ENCODE measurements at regions not wholly inside any gene's neighbourhood (a gene's known extent, or its start where the extent isn't known, plus 50 kb on each side); places are given as distances from the start of the nearest gene placed in this dataset.

DNA sequence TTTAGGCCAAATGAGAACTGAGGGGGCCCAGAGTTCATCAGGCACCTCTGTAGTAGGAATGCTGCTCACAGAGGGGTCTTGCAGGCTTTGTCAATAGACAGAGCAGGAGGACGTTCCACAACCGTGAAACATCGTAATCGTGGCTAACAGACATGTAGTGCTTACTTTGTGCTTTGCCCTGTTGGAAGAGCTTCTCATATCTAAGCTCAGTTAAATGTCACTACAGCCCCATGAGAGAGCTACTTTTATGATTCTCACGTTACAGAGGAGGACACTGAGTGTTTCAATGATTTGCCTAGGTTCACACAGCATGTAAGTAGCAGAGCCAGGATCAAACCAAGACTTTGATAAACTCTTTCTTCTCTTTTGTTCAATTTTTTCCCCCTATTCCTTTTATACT, 136.6 kb downstream of the MYCN start:
- H3K27me3 ChIP-seq (ENCODE audit: insufficient read depth): no peaks in the 10 kb centered on the region
- no peaks in the 10 kb centered on the region for H3F3A ChIP-seq (replicated peaks; ENCODE audit: insufficient read depth)
- H3K4me3 ChIP-seq (ENCODE audit: low read depth in 2 of 2, low read length in 1 of 2): no peak overlapping the region
- no peak overlapping the region for H3K4me2 ChIP-seq
- CTCF ChIA-PET: interaction anchor here (1.3 to 1.4 kb wide), 2 partner anchors 44 to 432 kb away, joined by 3 read pairs; no protein-coding TSS in a partner anchor
- H3K4me1 ChIP-seq (ENCODE audit: control insufficient read depth in 1 of 2, insufficient read depth in 2 of 2, low read depth in 1 of 2, low read length in 1 of 2): peaks cover 0 to 9% of the 10 kb centered on the region in 2 experiments; a peak in 1 of 4 replicates
- no peaks in the 10 kb centered on the region for H3K36me3 ChIP-seq (replicated peaks in 1 of 2; ENCODE audit: control insufficient read depth in 1 of 2, insufficient read depth in 2 of 2, low read length in 1 of 2)
- no peak overlapping the region for H2AFZ ChIP-seq (ENCODE audit: low read depth)
- no peaks in the 10 kb centered on the region for H4K20me1 ChIP-seq (ENCODE audit: insufficient read depth)
- no peaks in the 10 kb centered on the region for H3K9me3 ChIP-seq
- 43% methylated on average over 5 of the region's 5 CpGs for WGBS (ENCODE audit: low lambda C conversion rate)
- DNase-seq: no peak
- H3K9me2 ChIP-seq: no peaks in the 10 kb centered on the region
- H3K27ac ChIP-seq (ENCODE audit: low read depth in 2 of 2, low read length in 1 of 2): no peak overlapping the region
- no peak overlapping the region for H3K9ac ChIP-seq
- POLR2A ChIA-PET: interaction anchor here (1.2 kb wide), 1 partner anchor 234 kb away, joined by 3 read pairs; no protein-coding TSS in a partner anchor
- H3K79me2 ChIP-seq (ENCODE audit: insufficient read depth): no peaks in the 10 kb centered on the region
- TF ChIP-seq NRF1 (IDR thresholded peaks at IDR 0.05; ENCODE audit: low read depth, low read length) (no peak), TAF1 (IDR thresholded peaks at IDR 0.05; ENCODE audit: borderline replicate concordance, low read depth, low read length) (no peak), FOXJ3 (CRISPR knock-in tag; IDR thresholded peaks at IDR 0.05) (no peak), POLR2AphosphoS5 (IDR thresholded peaks at IDR 0.05; ENCODE audit: low read depth, low read length) (no peak), JUND (IDR thresholded peaks at IDR 0.05) (no peak), GABPA (IDR thresholded peaks at IDR 0.05; ENCODE audit: low read depth) (no peak), MEF2A (IDR thresholded peaks at IDR 0.05; ENCODE audit: borderline replicate concordance, low read depth) (no peak), EZH2phosphoT487 (IDR thresholded peaks at IDR 0.05; ENCODE audit: borderline replicate concordance, low read depth) (no peak), FOSL2 (IDR thresholded peaks at IDR 0.05; ENCODE audit: borderline replicate concordance, low read depth) (no peak), PBX3 (IDR thresholded peaks at IDR 0.05) (no peak)
- TF ChIP-seq, protein P1, sequence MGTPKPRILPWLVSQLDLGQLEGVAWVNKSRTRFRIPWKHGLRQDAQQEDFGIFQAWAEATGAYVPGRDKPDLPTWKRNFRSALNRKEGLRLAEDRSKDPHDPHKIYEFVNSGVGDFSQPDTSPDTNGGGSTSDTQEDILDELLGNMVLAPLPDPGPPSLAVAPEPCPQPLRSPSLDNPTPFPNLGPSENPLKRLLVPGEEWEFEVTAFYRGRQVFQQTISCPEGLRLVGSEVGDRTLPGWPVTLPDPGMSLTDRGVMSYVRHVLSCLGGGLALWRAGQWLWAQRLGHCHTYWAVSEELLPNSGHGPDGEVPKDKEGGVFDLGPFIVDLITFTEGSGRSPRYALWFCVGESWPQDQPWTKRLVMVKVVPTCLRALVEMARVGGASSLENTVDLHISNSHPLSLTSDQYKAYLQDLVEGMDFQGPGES (IDR thresholded peaks at IDR 0.05; ENCODE audit: low read depth, low read length): no peak

DNA sequence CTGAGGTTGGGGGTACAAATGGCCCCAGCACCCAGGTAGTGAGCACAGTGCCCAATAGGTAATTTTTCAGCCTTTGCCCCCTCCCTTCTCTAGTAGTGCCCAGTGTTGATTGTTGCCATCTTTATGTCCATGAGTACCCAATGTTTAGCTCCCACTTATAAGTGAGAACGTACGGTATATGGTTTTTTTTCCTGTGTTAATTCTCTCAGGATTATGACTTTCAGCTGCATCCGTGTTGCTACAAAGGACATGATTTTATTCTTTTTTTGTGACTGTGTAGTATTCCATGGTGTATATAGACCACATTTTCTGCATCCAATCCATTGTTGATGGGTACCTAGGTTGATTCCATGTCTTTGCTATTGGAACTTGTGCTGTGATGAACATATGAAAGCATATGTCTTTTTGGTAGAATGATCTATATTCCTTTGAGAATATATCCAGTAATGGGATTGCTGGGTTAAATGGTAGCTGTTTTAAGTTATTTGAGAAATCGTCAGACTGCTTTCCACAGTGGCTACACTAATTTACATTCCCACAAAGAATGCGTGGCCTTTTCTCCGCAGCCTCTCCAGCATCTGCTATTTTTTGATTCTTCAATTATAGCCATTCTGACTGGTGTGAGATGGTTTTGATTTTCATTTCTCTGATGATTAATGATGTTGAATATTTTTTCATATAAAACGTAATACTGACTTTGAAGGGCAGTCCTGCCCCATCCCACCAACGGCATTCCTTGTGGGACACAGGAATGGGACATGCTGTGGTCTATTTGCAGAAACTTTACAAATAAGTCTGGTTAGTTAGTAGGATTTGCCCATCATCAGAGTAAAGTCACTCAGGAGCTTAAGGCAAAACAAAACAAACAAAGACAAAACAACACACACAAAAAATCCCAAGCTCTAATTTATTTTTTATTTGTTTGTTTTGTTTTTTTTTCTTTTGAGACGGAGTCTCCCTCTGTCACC, 135.0 kb downstream of the MYCN start:
- Histone ChIP-seq H4K20me1 (ENCODE audit: insufficient read depth) (no peaks in the 10 kb centered on the region), H3K4me3 (ENCODE audit: low read depth in 2 of 2, low read length in 1 of 2) (no peak overlapping the region), H2AFZ (ENCODE audit: low read depth) (no peak overlapping the region), H3K4me1 (ENCODE audit: control insufficient read depth in 1 of 2, insufficient read depth in 2 of 2, low read depth in 1 of 2, low read length in 1 of 2) (peaks cover 0 to 14% of the 10 kb centered on the region in 2 experiments; a peak in 1 of 4 replicates), H3F3A (replicated peaks; ENCODE audit: insufficient read depth) (no peaks in the 10 kb centered on the region), H3K27me3 (ENCODE audit: insufficient read depth) (no peaks in the 10 kb centered on the region), H3K9me2 (no peaks in the 10 kb centered on the region), H3K9me3 (no peaks in the 10 kb centered on the region), H3K79me2 (ENCODE audit: insufficient read depth) (no peaks in the 10 kb centered on the region), H3K27ac (ENCODE audit: low read depth in 2 of 2, low read length in 1 of 2) (no peak overlapping the region), H3K4me2 (no peak overlapping the region), H3K9ac (no peak overlapping the region), H3K36me3 (replicated peaks in 1 of 2; ENCODE audit: control insufficient read depth in 1 of 2, insufficient read depth in 2 of 2, low read length in 1 of 2) (no peaks in the 10 kb centered on the region)
- 43% methylated on average over 9 of the region's 9 CpGs for WGBS (ENCODE audit: low lambda C conversion rate)
- TF ChIP-seq GABPA (IDR thresholded peaks at IDR 0.05; ENCODE audit: low read depth): no peak
- TF ChIP-seq SMC3 (IDR thresholded peaks at IDR 0.05; ENCODE audit: low read depth, low read length): no peak
- no peak for TF ChIP-seq FOXJ3 (CRISPR knock-in tag; IDR thresholded peaks at IDR 0.05)
- TF ChIP-seq CHD2 (IDR thresholded peaks at IDR 0.05; ENCODE audit: low read length, partially characterized antibody): no peak
- TF ChIP-seq, protein P2, sequence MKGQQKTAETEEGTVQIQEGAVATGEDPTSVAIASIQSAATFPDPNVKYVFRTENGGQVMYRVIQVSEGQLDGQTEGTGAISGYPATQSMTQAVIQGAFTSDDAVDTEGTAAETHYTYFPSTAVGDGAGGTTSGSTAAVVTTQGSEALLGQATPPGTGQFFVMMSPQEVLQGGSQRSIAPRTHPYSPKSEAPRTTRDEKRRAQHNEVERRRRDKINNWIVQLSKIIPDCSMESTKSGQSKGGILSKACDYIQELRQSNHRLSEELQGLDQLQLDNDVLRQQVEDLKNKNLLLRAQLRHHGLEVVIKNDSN (IDR thresholded peaks at IDR 0.05; ENCODE audit: borderline replicate concordance, low read depth): no peak
- TF ChIP-seq FOXM1 (IDR thresholded peaks at IDR 0.05; ENCODE audit: low read depth): no peak
- no peak for TF ChIP-seq TCF12 (IDR thresholded peaks at IDR 0.05)
- TF ChIP-seq SIN3A (IDR thresholded peaks at IDR 0.05; ENCODE audit: borderline replicate concordance, low read depth, low read length): no peak
- no peak for TF ChIP-seq MXI1 (IDR thresholded peaks at IDR 0.05; ENCODE audit: low read depth, low read length)
- DNase-seq: no peak
- ChIA-PET POLR2A (no interaction called here), CTCF (interaction anchor here (0.6 to 1.7 kb wide), 4 partner anchors 9 to 533 kb away, joined by 3 to 5 read pairs (median 3); no protein-coding TSS in a partner anchor)
